RPMI7951 (cell line): ENCODE measurements at regions not wholly inside any gene's neighbourhood (a gene's known extent, or its start where the extent isn't known, plus 50 kb on each side); places are given as distances from the start of the nearest gene placed in this dataset.
"Not testable (repeated sequence)": the region's sequence is repeated elsewhere in the genome, so short reads cannot be mapped to it uniquely, and the experiment has no call there.

Experiments
- DNase-seq: peaks from one replicate; pipeline ENCODE4 v3.0.0-alpha.2; 2012; ENCODE audit warnings: low read depth

- no peak for DNase-seq
Measured at GRCh38 chr4:167831855-167832254, 260.5 kb upstream of the ANXA10 start.

DNA sequence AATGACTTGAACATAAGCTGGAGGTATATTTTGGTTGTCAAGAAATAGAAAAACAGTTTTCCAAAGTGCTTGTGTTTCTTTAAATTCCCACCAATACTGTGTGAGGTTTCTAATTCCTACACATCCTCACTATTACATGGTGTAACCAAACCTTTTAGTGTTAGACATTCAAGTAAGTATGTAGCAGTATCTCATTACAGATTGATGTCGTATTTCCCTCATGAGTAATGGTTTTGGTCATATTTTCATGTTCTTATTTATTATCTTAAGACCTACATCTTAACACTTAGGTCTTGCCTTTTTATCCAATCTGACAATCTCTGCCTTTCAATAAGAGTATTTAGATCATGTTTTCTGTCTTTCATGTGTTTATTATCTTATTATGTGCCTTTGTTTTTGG, 253.7 kb upstream of the ANXA10 start:
- no peak for DNase-seq

GRCh38 chr4:167842487-167842886, 249.8 kb upstream of the ANXA10 start:
- no peak for DNase-seq

GRCh38 chr4:167854881-167855280, 237.5 kb upstream of the ANXA10 start:
- no peak for DNase-seq

GRCh38 chr4:167858127-167858526, 234.2 kb upstream of the ANXA10 start:
- not testable (repeated sequence) for DNase-seq

GRCh38 chr4:167867191-167867590, 225.1 kb upstream of the ANXA10 start:
- no peak for DNase-seq

- no peak for DNase-seq
Measured at GRCh38 chr4:167868163-167868562, 224.2 kb upstream of the ANXA10 start.

DNA sequence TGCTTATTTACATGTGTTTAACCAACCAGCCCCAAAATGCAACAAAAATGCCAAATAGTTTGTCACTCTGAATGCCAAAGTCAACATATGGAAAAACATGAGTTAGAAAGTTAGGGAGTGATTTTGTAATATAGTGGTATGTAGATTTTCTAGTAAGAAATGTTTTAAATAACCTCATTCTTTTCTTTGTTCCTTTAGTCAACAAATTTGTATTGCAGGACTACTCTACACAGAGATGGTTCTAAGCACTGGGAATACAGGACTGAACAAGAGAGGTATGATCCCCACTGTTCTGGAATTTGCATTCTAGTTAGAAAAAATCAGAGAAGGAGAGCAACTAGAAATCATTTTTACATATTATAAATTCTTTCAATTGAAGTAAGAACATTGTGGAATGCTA, 218.8 kb upstream of the ANXA10 start:
- no peak for DNase-seq

- not testable (repeated sequence) for DNase-seq
Measured at GRCh38 chr4:167876091-167876490, 216.2 kb upstream of the ANXA10 start.

DNA sequence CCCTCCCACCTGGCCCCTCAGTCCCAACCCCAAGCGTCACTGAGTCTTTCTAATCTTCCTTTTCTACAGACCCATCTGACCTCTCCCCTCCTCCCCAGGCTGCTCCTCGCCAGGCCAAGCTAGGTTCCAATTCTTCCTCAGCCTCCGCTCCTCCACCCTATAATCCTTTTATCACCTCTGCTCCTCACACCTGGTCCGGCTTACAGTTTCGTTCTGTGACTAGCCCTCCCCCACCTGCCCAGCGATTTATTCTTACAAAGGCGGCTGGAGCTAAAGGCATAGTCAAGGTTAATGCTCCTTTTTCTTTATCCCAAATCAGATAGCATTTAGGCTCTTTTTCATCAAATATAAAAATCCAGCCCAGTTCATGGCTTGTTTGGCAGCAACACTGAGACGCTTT, 214.5 kb upstream of the ANXA10 start:
- DNase-seq, result not testable (repeated sequence)

- no peak for DNase-seq
Measured at GRCh38 chr4:167883266-167883665, 209.1 kb upstream of the ANXA10 start.

DNA sequence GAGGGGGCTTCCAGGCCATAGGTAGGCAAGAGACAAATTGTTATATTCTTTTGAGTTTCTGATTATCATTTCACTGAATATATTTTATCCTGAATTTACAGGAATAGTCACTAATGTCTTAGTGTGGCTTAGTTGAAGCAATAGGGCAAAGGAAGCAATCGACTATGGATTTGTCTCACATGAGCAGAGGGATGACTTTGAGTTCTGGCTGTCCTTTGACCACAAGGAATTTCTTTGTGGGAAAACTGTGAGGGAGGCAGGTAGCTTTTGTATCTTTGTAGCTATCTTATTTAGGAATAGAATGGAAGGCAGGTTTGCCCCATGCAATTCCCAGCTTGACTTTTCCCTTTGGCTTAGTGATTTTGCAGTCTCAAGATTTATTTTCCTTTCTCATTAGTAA, 207.3 kb upstream of the ANXA10 start:
- no peak for DNase-seq

GRCh38 chr4:167885872-167886271, 206.5 kb upstream of the ANXA10 start:
- no peak for DNase-seq

DNA sequence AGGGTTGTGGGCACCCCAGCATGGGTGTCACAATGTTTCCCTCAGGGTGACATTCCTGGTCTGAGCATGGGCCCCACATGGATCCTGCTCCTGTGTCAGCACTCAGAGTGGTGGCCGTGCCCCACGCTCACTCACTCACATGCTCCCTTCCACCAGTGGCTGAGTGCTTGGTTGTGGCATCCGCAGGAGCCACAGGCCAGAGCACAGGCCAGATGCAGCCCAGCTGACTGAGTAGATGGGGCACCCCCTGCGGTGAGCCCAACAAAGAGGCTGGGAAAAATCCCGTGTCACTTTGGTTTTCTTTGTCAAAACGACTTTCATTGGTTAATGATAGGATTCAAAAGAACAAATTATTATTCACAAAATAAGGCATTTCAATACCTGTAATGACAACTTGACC, 204.6 kb upstream of the ANXA10 start:
- DNase-seq, result no peak

- no peak for DNase-seq
Measured at GRCh38 chr4:167890226-167890625, 202.1 kb upstream of the ANXA10 start.

DNA sequence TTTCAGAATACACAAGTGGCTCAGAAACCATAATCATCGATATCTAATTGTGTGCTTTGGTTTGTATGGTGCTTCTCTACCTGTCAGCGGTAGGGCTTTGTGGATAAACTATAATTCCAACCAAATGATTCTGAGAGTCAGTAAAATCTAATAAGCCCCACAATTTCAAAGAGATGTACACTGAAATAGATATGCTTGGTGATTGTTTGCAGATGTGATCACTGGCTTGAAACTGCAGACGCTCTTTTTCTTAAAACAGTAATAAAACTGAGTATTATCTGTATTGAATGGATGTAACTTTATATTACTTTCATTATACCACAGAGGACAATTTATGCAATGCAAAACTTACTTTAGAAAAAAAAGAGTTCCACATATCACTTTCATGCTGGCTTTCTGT, 198.8 kb upstream of the ANXA10 start:
- DNase-seq, result no peak

DNA sequence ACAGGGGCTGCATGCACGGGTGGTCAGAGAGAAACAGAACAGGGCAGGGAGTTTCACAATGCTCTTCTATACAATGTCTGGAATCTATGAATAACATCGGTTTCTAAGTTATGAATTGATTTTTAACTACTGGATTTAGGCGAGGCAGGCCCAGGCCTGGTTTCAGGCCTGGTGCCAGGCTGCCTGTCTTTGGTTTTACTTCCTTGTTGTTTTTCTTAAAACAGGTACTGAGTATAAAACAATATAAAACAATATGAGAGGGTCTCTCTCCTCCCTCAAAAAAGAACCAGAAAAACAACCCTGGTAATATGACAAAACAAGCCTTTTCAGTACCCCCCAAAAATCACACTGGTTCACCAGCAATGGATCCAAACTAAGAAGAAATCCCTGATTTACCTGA, 196.1 kb upstream of the ANXA10 start:
- not testable (repeated sequence) for DNase-seq

- no peak for DNase-seq
Measured at GRCh38 chr4:167897116-167897515, 195.2 kb upstream of the ANXA10 start.

- no peak for DNase-seq
Measured at GRCh38 chr4:167903291-167903721, 189.0 kb upstream of the ANXA10 start.

- DNase-seq, result no peak
Measured at GRCh38 chr4:167906851-167907250, 185.5 kb upstream of the ANXA10 start.

GRCh38 chr4:167908816-167909215, 183.5 kb upstream of the ANXA10 start:
- no peak for DNase-seq

DNA sequence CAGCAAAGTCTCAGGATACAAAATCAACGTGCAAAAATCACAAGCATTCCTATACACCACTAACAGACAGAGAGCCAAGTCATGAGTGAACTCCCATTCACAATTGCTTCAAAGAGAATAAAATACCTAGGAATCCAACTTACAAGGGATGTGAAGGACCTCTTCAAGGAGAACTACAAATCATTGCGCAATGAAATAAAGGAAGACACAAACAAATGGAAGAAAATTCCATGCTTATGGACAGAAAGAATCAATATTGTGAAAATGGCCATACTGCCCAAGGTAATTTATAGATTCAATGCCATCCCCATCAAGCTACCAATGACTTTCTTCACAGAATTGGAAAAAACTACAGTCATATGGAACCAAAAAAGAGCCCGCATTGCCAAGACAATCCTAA, 179.8 kb upstream of the ANXA10 start:
- DNase-seq, result not testable (repeated sequence)

- no peak for DNase-seq
Measured at GRCh38 chr4:167918077-167918476, 174.3 kb upstream of the ANXA10 start.

DNA sequence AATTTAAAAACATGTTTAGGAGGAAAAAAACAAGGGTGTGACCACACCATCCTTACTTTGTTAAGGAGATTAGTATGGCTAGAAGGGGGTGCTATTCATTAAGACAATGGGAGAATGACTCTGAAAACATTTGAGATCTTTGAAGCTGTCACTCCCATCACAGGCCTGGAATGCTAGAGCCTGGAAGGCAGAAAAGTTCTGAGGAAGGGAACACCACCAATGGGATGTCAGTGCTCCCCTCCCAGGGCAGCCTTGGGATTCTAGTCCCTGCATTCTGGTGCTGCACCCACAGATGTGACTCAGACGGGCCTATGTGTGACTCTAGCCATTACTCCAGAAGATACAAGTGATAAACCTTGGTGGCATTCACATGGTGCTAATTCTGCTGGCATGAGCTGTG, 162.2 kb upstream of the ANXA10 start:
- no peak for DNase-seq

GRCh38 chr4:167934216-167934615, 158.1 kb upstream of the ANXA10 start:
- DNase-seq, result no peak
